SK-N-SH treated with all-trans-retinoic acid at 6 μM for 48 hours (cell line): ENCODE measurements at regions not wholly inside any gene's neighbourhood (a gene's known extent, or its start where the extent isn't known, plus 50 kb on each side); places are given as distances from the start of the nearest gene placed in this dataset.

Source experiments
- ATAC-seq: fragments of 200-7000 bp; cut with Tn5 transposase; 3 replicates; pipeline ENCODE4 v1.9.1; 2020; ENCODE audit warnings: mild to moderate bottlenecking, moderate library complexity
- ARNTL ChIP-seq: fragments of 450-650 bp; formaldehyde crosslinking; IDR thresholded peaks from 2 replicates; pipeline ENCODE4 v1.5.0; 2020; ENCODE audit warnings: low read depth, mild to moderate bottlenecking, moderate library complexity, borderline replicate concordance
- BACH2 ChIP-seq: fragments of 250-450 bp; sonication (Bioruptor Pico); IDR thresholded peaks from 2 replicates; pipeline ENCODE4 v1.9.0; 2021; ENCODE audit warnings: mild to moderate bottlenecking, borderline replicate concordance
- CSDC2 ChIP-seq: fragments of 250-450 bp; sonication (Bioruptor Pico); IDR thresholded peaks from 2 replicates; pipeline ENCODE4 v1.5.0; 2020; ENCODE audit warnings: mild to moderate bottlenecking, moderate library complexity
- ESRRG ChIP-seq: fragments of 250-450 bp; sonication (Bioruptor Pico); IDR thresholded peaks from 2 replicates; pipeline ENCODE4 v1.6.1; 2021; ENCODE audit warnings: mild to moderate bottlenecking
- GLIS3 ChIP-seq: fragments of 250-450 bp; sonication (Bioruptor Pico); IDR thresholded peaks from 2 replicates; pipeline ENCODE4 v1.5.0; 2020; ENCODE audit warnings: mild to moderate bottlenecking, moderate library complexity
- ISL1 ChIP-seq: fragments of 250-450 bp; sonication (Bioruptor Pico); IDR thresholded peaks from 2 replicates; pipeline ENCODE4 v2.1.2; 2022; ENCODE audit warnings: mild to moderate bottlenecking, moderate library complexity
- OSR1 ChIP-seq: fragments of 250-450 bp; sonication (Bioruptor Pico); IDR thresholded peaks from 2 replicates; pipeline ENCODE4 v1.8.0; 2022; ENCODE audit warnings: moderate library complexity, mild to moderate bottlenecking, inconsistent platforms
- PPARA ChIP-seq: fragments of 250-450 bp; sonication (Bioruptor Pico); IDR thresholded peaks from 2 replicates; pipeline ENCODE4 v1.5.0; 2020; ENCODE audit warnings: mild to moderate bottlenecking, borderline replicate concordance
- RARB ChIP-seq: fragments of 250-450 bp; sonication (Bioruptor Pico); IDR thresholded peaks from 2 replicates; pipeline ENCODE4 v1.8.0; 2021; ENCODE audit warnings: mild to moderate bottlenecking, moderate library complexity
- SNAI2 ChIP-seq: fragments of 250-450 bp; sonication (Bioruptor Pico); IDR thresholded peaks from 2 replicates; pipeline ENCODE4 v1.5.0; 2020; ENCODE audit warnings: mild to moderate bottlenecking, moderate library complexity
- TCF4 ChIP-seq: fragments of 250-450 bp; sonication (Bioruptor Pico); IDR thresholded peaks from 2 replicates; pipeline ENCODE4 v1.8.0; 2021; ENCODE audit warnings: mild to moderate bottlenecking, moderate library complexity, borderline replicate concordance
- ZC3H10 ChIP-seq: fragments of 250-450 bp; sonication (Bioruptor Pico); IDR thresholded peaks from 2 replicates; pipeline ENCODE4 v1.5.1; 2021; ENCODE audit warnings: mild to moderate bottlenecking, moderate library complexity
- ZFP3 ChIP-seq: fragments of 250-450 bp; sonication (Bioruptor Pico); IDR thresholded peaks from 2 replicates; pipeline ENCODE4 v1.5.0; 2020; ENCODE audit warnings: mild to moderate bottlenecking, moderate library complexity
- ZFP30 ChIP-seq: fragments of 450-650 bp; formaldehyde crosslinking; IDR thresholded peaks from 2 replicates; pipeline ENCODE4 v1.5.0; 2022; ENCODE audit warnings: mild to moderate bottlenecking, moderate library complexity
- ZNF565 ChIP-seq: fragments of 450-650 bp; formaldehyde crosslinking; conservative IDR thresholded peaks from 2 replicates; pipeline ENCODE4 v1.5.0; 2020; ENCODE audit warnings: low read depth, mild to moderate bottlenecking, moderate library complexity
- ZNF70 ChIP-seq: fragments of 450-650 bp; formaldehyde crosslinking; IDR thresholded peaks from 2 replicates; pipeline ENCODE4 v1.5.0; 2020; ENCODE audit warnings: mild to moderate bottlenecking, moderate library complexity
- ZNF8 ChIP-seq: fragments of 450-650 bp; formaldehyde crosslinking; IDR thresholded peaks from 2 replicates; pipeline ENCODE4 v1.5.0; 2020; ENCODE audit warnings: mild to moderate bottlenecking, moderate library complexity
- TF ChIP-seq, protein P1 (sequence below): fragments of 250-450 bp; sonication (Bioruptor Pico); IDR thresholded peaks from 2 replicates; pipeline ENCODE4 v1.5.0; 2020; ENCODE audit warnings: mild to moderate bottlenecking, moderate library complexity
- TF ChIP-seq, protein P2 (sequence below): fragments of 250-450 bp; sonication (Bioruptor Pico); IDR thresholded peaks from 2 replicates; pipeline ENCODE4 v1.8.0; 2020; ENCODE audit warnings: mild to moderate bottlenecking, moderate library complexity, borderline replicate concordance
- TF ChIP-seq, protein P3 (sequence below): fragments of 250-450 bp; sonication (Bioruptor Pico); IDR thresholded peaks from 2 replicates; pipeline ENCODE4 v1.5.1; 2021; ENCODE audit warnings: mild to moderate bottlenecking, moderate library complexity

GRCh38 chr4:153140294-153140693 lies 63.9 kb upstream of the TRIM2 start:
- TF ChIP-seq, protein P1, sequence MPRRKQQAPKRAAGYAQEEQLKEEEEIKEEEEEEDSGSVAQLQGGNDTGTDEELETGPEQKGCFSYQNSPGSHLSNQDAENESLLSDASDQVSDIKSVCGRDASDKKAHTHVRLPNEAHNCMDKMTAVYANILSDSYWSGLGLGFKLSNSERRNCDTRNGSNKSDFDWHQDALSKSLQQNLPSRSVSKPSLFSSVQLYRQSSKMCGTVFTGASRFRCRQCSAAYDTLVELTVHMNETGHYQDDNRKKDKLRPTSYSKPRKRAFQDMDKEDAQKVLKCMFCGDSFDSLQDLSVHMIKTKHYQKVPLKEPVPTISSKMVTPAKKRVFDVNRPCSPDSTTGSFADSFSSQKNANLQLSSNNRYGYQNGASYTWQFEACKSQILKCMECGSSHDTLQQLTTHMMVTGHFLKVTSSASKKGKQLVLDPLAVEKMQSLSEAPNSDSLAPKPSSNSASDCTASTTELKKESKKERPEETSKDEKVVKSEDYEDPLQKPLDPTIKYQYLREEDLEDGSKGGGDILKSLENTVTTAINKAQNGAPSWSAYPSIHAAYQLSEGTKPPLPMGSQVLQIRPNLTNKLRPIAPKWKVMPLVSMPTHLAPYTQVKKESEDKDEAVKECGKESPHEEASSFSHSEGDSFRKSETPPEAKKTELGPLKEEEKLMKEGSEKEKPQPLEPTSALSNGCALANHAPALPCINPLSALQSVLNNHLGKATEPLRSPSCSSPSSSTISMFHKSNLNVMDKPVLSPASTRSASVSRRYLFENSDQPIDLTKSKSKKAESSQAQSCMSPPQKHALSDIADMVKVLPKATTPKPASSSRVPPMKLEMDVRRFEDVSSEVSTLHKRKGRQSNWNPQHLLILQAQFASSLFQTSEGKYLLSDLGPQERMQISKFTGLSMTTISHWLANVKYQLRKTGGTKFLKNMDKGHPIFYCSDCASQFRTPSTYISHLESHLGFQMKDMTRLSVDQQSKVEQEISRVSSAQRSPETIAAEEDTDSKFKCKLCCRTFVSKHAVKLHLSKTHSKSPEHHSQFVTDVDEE (CRISPR knock-in tag): no peak
- no peak for TF ChIP-seq ARNTL (CRISPR knock-in tag)
- no peak for TF ChIP-seq SNAI2 (CRISPR knock-in tag)
- TF ChIP-seq, protein P2, sequence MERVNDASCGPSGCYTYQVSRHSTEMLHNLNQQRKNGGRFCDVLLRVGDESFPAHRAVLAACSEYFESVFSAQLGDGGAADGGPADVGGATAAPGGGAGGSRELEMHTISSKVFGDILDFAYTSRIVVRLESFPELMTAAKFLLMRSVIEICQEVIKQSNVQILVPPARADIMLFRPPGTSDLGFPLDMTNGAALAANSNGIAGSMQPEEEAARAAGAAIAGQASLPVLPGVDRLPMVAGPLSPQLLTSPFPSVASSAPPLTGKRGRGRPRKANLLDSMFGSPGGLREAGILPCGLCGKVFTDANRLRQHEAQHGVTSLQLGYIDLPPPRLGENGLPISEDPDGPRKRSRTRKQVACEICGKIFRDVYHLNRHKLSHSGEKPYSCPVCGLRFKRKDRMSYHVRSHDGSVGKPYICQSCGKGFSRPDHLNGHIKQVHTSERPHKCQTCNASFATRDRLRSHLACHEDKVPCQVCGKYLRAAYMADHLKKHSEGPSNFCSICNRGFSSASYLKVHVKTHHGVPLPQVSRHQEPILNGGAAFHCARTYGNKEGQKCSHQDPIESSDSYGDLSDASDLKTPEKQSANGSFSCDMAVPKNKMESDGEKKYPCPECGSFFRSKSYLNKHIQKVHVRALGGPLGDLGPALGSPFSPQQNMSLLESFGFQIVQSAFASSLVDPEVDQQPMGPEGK: no peak
- no peak for TF ChIP-seq OSR1 (CRISPR knock-in tag)
- no peak for TF ChIP-seq BACH2 (CRISPR knock-in tag)
- no peak for TF ChIP-seq PPARA (CRISPR knock-in tag)
- TF ChIP-seq TCF4: no peak
- TF ChIP-seq ZNF565 (CRISPR knock-in tag): no peak
- no peak for TF ChIP-seq RARB (CRISPR knock-in tag)
- TF ChIP-seq ZC3H10: no peak
- TF ChIP-seq, all 23 proteins: peak for 0
- ATAC-seq: no peak

DNA sequence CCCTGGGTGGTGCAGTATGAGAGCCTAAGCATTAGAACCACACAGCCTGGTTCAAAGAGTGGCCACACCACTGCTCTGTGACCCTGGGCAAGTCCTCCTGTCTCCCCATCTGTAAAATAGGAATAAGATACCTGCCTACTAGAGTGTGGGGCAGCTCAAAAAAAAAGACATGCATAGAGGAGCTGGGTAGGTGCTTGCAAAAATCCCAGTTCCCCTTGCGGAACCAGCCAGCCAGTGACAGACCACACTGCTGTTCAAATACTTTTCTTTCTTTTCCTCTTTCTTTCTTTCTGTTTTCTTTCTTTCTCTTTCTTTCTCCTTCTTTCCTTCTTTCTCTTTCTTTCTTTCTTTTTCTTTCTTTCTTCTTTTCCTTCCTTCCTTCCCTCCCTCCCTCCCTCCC lies 63.0 kb upstream of the TRIM2 start:
- no peak for ATAC-seq
- TF ChIP-seq SNAI2 (CRISPR knock-in tag): no peak
- no peak for TF ChIP-seq ISL1 (CRISPR knock-in tag)
- no peak for TF ChIP-seq ZNF565 (CRISPR knock-in tag)
- no peak for TF ChIP-seq ZC3H10
- TF ChIP-seq ZFP3 (CRISPR knock-in tag): no peak
- no peak for TF ChIP-seq ARNTL (CRISPR knock-in tag)
- TF ChIP-seq GLIS3: no peak

- peak; percentile 73 for ATAC-seq
- TF ChIP-seq, protein P3, sequence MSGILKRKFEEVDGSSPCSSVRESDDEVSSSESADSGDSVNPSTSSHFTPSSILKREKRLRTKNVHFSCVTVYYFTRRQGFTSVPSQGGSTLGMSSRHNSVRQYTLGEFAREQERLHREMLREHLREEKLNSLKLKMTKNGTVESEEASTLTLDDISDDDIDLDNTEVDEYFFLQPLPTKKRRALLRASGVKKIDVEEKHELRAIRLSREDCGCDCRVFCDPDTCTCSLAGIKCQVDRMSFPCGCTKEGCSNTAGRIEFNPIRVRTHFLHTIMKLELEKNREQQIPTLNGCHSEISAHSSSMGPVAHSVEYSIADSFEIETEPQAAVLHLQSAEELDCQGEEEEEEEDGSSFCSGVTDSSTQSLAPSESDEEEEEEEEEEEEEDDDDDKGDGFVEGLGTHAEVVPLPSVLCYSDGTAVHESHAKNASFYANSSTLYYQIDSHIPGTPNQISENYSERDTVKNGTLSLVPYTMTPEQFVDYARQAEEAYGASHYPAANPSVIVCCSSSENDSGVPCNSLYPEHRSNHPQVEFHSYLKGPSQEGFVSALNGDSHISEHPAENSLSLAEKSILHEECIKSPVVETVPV (CRISPR knock-in tag): no peak
- no peak for TF ChIP-seq ARNTL (CRISPR knock-in tag)
- no peak for TF ChIP-seq CSDC2 (CRISPR knock-in tag)
- no peak for TF ChIP-seq ZNF70 (CRISPR knock-in tag)
- TF ChIP-seq, protein P1 (CRISPR knock-in tag): no peak
These were observed 61.4 kb upstream of the TRIM2 start for GRCh38 chr4:153142700-153143438.

- peak; percentile 92 for ATAC-seq
- TF ChIP-seq ESRRG (CRISPR knock-in tag): peak; percentile 69
- no peak for TF ChIP-seq ZFP30 (CRISPR knock-in tag)
- TF ChIP-seq, protein P1 (CRISPR knock-in tag): peak; percentile 76
- TF ChIP-seq, protein P3 (CRISPR knock-in tag): peak; percentile 88; the same call in 1 of the 2 replicates
- TF ChIP-seq GLIS3: peak; percentile 78; the same call in 1 of the 2 replicates
- TF ChIP-seq SNAI2 (CRISPR knock-in tag): peak; percentile 79
- peak; percentile 77 for TF ChIP-seq ZNF70 (CRISPR knock-in tag)
- peak; percentile 65; the same call in 1 of the 2 replicates for TF ChIP-seq ZNF8 (CRISPR knock-in tag)
- TF ChIP-seq PPARA (CRISPR knock-in tag): no peak
- no peak for TF ChIP-seq BACH2 (CRISPR knock-in tag)
These were observed 60.5 kb upstream of the TRIM2 start for GRCh38 chr4:153143527-153144348.
